ENCODE measurements at regions not wholly inside any gene's neighbourhood (a gene's known extent, or its start where the extent isn't known, plus 50 kb on each side); places are given as distances from the start of the nearest gene placed in this dataset.

DNA sequence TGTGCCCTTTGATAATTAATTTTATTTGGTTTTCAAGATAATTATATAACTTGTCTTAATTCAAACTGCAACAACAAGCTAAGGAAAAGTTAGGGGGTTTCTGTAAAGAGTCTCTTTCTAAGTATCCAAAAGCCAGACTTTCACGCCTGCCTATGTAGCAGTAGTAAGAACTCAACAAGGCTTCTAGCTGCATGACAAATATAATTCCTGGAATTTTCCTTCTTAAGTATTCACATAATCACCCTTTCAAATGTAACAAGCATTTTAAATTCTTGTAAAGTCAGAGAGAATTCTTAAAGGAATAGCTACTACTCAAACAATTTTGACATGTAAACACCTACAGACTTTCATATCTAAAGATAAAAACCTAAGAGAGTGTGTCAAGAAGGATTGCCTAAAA, 189.7 kb upstream of the NDST3 start:
- TF ChIP-seq EZH2phosphoT487 (IDR thresholded peaks at IDR 0.05; ENCODE audit: borderline replicate concordance, low read depth, low read length), result no peak
- TF ChIP-seq, protein P1, sequence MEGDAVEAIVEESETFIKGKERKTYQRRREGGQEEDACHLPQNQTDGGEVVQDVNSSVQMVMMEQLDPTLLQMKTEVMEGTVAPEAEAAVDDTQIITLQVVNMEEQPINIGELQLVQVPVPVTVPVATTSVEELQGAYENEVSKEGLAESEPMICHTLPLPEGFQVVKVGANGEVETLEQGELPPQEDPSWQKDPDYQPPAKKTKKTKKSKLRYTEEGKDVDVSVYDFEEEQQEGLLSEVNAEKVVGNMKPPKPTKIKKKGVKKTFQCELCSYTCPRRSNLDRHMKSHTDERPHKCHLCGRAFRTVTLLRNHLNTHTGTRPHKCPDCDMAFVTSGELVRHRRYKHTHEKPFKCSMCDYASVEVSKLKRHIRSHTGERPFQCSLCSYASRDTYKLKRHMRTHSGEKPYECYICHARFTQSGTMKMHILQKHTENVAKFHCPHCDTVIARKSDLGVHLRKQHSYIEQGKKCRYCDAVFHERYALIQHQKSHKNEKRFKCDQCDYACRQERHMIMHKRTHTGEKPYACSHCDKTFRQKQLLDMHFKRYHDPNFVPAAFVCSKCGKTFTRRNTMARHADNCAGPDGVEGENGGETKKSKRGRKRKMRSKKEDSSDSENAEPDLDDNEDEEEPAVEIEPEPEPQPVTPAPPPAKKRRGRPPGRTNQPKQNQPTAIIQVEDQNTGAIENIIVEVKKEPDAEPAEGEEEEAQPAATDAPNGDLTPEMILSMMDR (conservative IDR thresholded peaks at IDR 0.05; ENCODE audit: low read length), result no peak
